Fibroblast of lung (primary cell): ENCODE measurements at regions not wholly inside any gene's neighbourhood (a gene's known extent, or its start where the extent isn't known, plus 50 kb on each side); places are given as distances from the start of the nearest gene placed in this dataset.

ENCODE experiments used
- EZH2 ChIP-seq: IDR thresholded peaks from 2 replicates; pipeline ENCODE4 v1.5.1; 2012; ENCODE audit warnings: low read length, control low read depth, mild to moderate bottlenecking; ENCODE audit errors: missing control alignments
- TF ChIP-seq, protein P1 (sequence below), 2 donors: IDR thresholded peaks in 1 of 2; conservative IDR thresholded peaks in 1 of 2; 1 replicate in 1 of 2; 2 replicates in 1 of 2; pipeline ENCODE4 v1.5.1; 2011 to 2012; ENCODE audit warnings: low read length in 2 of 2, control low read depth in 1 of 2, inconsistent platforms in 1 of 2, low read depth in 1 of 2, mild to moderate bottlenecking in 1 of 2

- TF ChIP-seq, protein P1, sequence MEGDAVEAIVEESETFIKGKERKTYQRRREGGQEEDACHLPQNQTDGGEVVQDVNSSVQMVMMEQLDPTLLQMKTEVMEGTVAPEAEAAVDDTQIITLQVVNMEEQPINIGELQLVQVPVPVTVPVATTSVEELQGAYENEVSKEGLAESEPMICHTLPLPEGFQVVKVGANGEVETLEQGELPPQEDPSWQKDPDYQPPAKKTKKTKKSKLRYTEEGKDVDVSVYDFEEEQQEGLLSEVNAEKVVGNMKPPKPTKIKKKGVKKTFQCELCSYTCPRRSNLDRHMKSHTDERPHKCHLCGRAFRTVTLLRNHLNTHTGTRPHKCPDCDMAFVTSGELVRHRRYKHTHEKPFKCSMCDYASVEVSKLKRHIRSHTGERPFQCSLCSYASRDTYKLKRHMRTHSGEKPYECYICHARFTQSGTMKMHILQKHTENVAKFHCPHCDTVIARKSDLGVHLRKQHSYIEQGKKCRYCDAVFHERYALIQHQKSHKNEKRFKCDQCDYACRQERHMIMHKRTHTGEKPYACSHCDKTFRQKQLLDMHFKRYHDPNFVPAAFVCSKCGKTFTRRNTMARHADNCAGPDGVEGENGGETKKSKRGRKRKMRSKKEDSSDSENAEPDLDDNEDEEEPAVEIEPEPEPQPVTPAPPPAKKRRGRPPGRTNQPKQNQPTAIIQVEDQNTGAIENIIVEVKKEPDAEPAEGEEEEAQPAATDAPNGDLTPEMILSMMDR (conservative IDR thresholded peaks at IDR 0.05 in 1 of 2, IDR thresholded peaks at IDR 0.05 in 1 of 2; ENCODE audit: low read depth in 1 of 2, low read length in 2 of 2) = no peak
- TF ChIP-seq EZH2 = no peak
Measured at GRCh38 chr5:135169753-135170152, 135.7 kb upstream of the PITX1 start.
